ENCODE measurements at regions not wholly inside any gene's neighbourhood (a gene's known extent, or its start where the extent isn't known, plus 50 kb on each side); places are given as distances from the start of the nearest gene placed in this dataset.

- FAIRE-seq = no peak
- WGBS, 3 donors = 79 to 82% (median 81%) methylated on average over 3 of the region's 3 CpGs
- Histone ChIP-seq H3K4me1 (ENCODE audit: control insufficient read depth in 3 of 3, insufficient read depth in 2 of 3, low read depth in 1 of 3, low read length in 2 of 3) (no peaks in the 10 kb centered on the region), H3K4me3 (ENCODE audit: low read depth in 1 of 3, low read length in 3 of 3) (no peak overlapping the region), H3K27me3 (ENCODE audit: control insufficient read depth in 3 of 3, insufficient read depth in 3 of 3, low read length in 3 of 3) (no peaks in the 10 kb centered on the region), H3K36me3 (ENCODE audit: control insufficient read depth in 3 of 3, insufficient read depth in 2 of 3, low read depth in 1 of 3, low read length in 3 of 3) (no peaks in the 10 kb centered on the region), H3K27ac (ENCODE audit: low read depth in 1 of 3, low read length in 2 of 3) (no peak overlapping the region), H3K9me3 (ENCODE audit: control insufficient read depth in 2 of 2, insufficient read depth in 1 of 2, low read depth in 1 of 2, low read length in 1 of 2) (peaks cover 0 to 10% of the 10 kb centered on the region in 2 donors)
- no peak for DNase-seq
Observed at GRCh38 chr6:155604991-155605390, 149.4 kb upstream of the NOX3 start.

GRCh38 chr6:155599561-155599960 is 143.9 kb upstream of the NOX3 start:
- Histone ChIP-seq H3K27me3 (ENCODE audit: control insufficient read depth in 3 of 3, insufficient read depth in 3 of 3, low read length in 3 of 3) (no peaks in the 10 kb centered on the region), H3K36me3 (ENCODE audit: control insufficient read depth in 3 of 3, insufficient read depth in 2 of 3, low read depth in 1 of 3, low read length in 3 of 3) (no peaks in the 10 kb centered on the region), H3K9me3 (ENCODE audit: control insufficient read depth in 2 of 2, insufficient read depth in 1 of 2, low read depth in 1 of 2, low read length in 1 of 2) (no peaks in the 10 kb centered on the region), H3K4me3 (ENCODE audit: low read depth in 1 of 3, low read length in 3 of 3) (no peak overlapping the region), H3K27ac (ENCODE audit: low read depth in 1 of 3, low read length in 2 of 3) (no peak overlapping the region), H3K4me1 (ENCODE audit: control insufficient read depth in 3 of 3, insufficient read depth in 2 of 3, low read depth in 1 of 3, low read length in 2 of 3) (no peaks in the 10 kb centered on the region)
- DNase-seq (no peak), FAIRE-seq (no peak)
- WGBS, 3 donors = 60 to 68% (median 65%) methylated on average over 3 of the region's 3 CpGs

GRCh38 chr6:155599160-155599559 is 143.5 kb upstream of the NOX3 start:
- DNase-seq = no peak
- no peak for FAIRE-seq
- WGBS, 3 donors = 44 to 56% (median 46%) methylated on average over 2 of the region's 2 CpGs
- no peaks in the 10 kb centered on the region for H3K9me3 ChIP-seq (ENCODE audit: control insufficient read depth in 2 of 2, insufficient read depth in 1 of 2, low read depth in 1 of 2, low read length in 1 of 2)
- no peaks in the 10 kb centered on the region for H3K27me3 ChIP-seq (ENCODE audit: control insufficient read depth in 3 of 3, insufficient read depth in 3 of 3, low read length in 3 of 3)
- H3K4me3 ChIP-seq (ENCODE audit: low read depth in 1 of 3, low read length in 3 of 3) = no peak overlapping the region
- no peaks in the 10 kb centered on the region for H3K4me1 ChIP-seq (ENCODE audit: control insufficient read depth in 3 of 3, insufficient read depth in 2 of 3, low read depth in 1 of 3, low read length in 2 of 3)
- no peak overlapping the region for H3K27ac ChIP-seq (ENCODE audit: low read depth in 1 of 3, low read length in 2 of 3)
- H3K36me3 ChIP-seq (ENCODE audit: control insufficient read depth in 3 of 3, insufficient read depth in 2 of 3, low read depth in 1 of 3, low read length in 3 of 3) = no peaks in the 10 kb centered on the region

- Histone ChIP-seq H3K4me3 (ENCODE audit: low read depth in 1 of 3, low read length in 3 of 3) (no peak overlapping the region), H3K9me3 (ENCODE audit: control insufficient read depth in 2 of 2, insufficient read depth in 1 of 2, low read depth in 1 of 2, low read length in 1 of 2) (no peaks in the 10 kb centered on the region), H3K27me3 (ENCODE audit: control insufficient read depth in 3 of 3, insufficient read depth in 3 of 3, low read length in 3 of 3) (no peaks in the 10 kb centered on the region), H3K27ac (ENCODE audit: low read depth in 1 of 3, low read length in 2 of 3) (no peak overlapping the region), H3K4me1 (ENCODE audit: control insufficient read depth in 3 of 3, insufficient read depth in 2 of 3, low read depth in 1 of 3, low read length in 2 of 3) (no peaks in the 10 kb centered on the region), H3K36me3 (ENCODE audit: control insufficient read depth in 3 of 3, insufficient read depth in 2 of 3, low read depth in 1 of 3, low read length in 3 of 3) (no peaks in the 10 kb centered on the region)
- DNase-seq (no peak), FAIRE-seq (no peak)
Observed at GRCh38 chr6:155595284-155595683, 139.6 kb upstream of the NOX3 start.

GRCh38 chr6:155591741-155592140 is 136.1 kb upstream of the NOX3 start:
- peak; percentile 84 for FAIRE-seq
- peaks cover 0 to 6% of the 10 kb centered on the region in 2 donors for H3K9me3 ChIP-seq (ENCODE audit: control insufficient read depth in 2 of 2, insufficient read depth in 1 of 2, low read depth in 1 of 2, low read length in 1 of 2)
- WGBS, 3 donors = 88 to 95% (median 88%) methylated on average over 1 of the region's 1 CpG
- no peaks in the 10 kb centered on the region for H3K36me3 ChIP-seq (ENCODE audit: control insufficient read depth in 3 of 3, insufficient read depth in 2 of 3, low read depth in 1 of 3, low read length in 3 of 3)
- no peaks in the 10 kb centered on the region for H3K27me3 ChIP-seq (ENCODE audit: control insufficient read depth in 3 of 3, insufficient read depth in 3 of 3, low read length in 3 of 3)
- no peak overlapping the region for H3K27ac ChIP-seq (ENCODE audit: low read depth in 1 of 3, low read length in 2 of 3)
- no peak for DNase-seq
- H3K4me1 ChIP-seq (ENCODE audit: control insufficient read depth in 3 of 3, insufficient read depth in 2 of 3, low read depth in 1 of 3, low read length in 2 of 3) = no peaks in the 10 kb centered on the region
- H3K4me3 ChIP-seq (ENCODE audit: low read depth in 1 of 3, low read length in 3 of 3) = no peak overlapping the region

- 48 to 82% (median 50%) methylated on average over 2 of the region's 2 CpGs for WGBS, 3 donors
- FAIRE-seq (no peak), DNase-seq (no peak)
- H3K27me3 ChIP-seq (ENCODE audit: control insufficient read depth in 3 of 3, insufficient read depth in 3 of 3, low read length in 3 of 3) = no peaks in the 10 kb centered on the region
- H3K4me1 ChIP-seq (ENCODE audit: control insufficient read depth in 3 of 3, insufficient read depth in 2 of 3, low read depth in 1 of 3, low read length in 2 of 3) = no peaks in the 10 kb centered on the region
- H3K27ac ChIP-seq (ENCODE audit: low read depth in 1 of 3, low read length in 2 of 3) = no peak overlapping the region
- H3K9me3 ChIP-seq (ENCODE audit: control insufficient read depth in 2 of 2, insufficient read depth in 1 of 2, low read depth in 1 of 2, low read length in 1 of 2) = peaks cover 0 to 6% of the 10 kb centered on the region in 2 donors
- no peak overlapping the region for H3K4me3 ChIP-seq (ENCODE audit: low read depth in 1 of 3, low read length in 3 of 3)
- no peaks in the 10 kb centered on the region for H3K36me3 ChIP-seq (ENCODE audit: control insufficient read depth in 3 of 3, insufficient read depth in 2 of 3, low read depth in 1 of 3, low read length in 3 of 3)
Observed at GRCh38 chr6:155589190-155589589, 133.6 kb upstream of the NOX3 start.

GRCh38 chr6:155587817-155588216 is 132.2 kb upstream of the NOX3 start:
- DNase-seq (no peak), FAIRE-seq (no peak)
- H3K4me3 ChIP-seq (ENCODE audit: low read depth in 1 of 3, low read length in 3 of 3) = no peak overlapping the region
- no peaks in the 10 kb centered on the region for H3K27me3 ChIP-seq (ENCODE audit: control insufficient read depth in 3 of 3, insufficient read depth in 3 of 3, low read length in 3 of 3)
- H3K27ac ChIP-seq (ENCODE audit: low read depth in 1 of 3, low read length in 2 of 3) = no peak overlapping the region
- H3K36me3 ChIP-seq (ENCODE audit: control insufficient read depth in 3 of 3, insufficient read depth in 2 of 3, low read depth in 1 of 3, low read length in 3 of 3) = no peaks in the 10 kb centered on the region
- 73 to 95% (median 89%) methylated on average over 1 of the region's 1 CpG for whole genome bisulfite sequencing, 3 donors
- H3K9me3 ChIP-seq (ENCODE audit: control insufficient read depth in 2 of 2, insufficient read depth in 1 of 2, low read depth in 1 of 2, low read length in 1 of 2) = peaks cover 0 to 12% of the 10 kb centered on the region in 2 donors
- no peaks in the 10 kb centered on the region for H3K4me1 ChIP-seq (ENCODE audit: control insufficient read depth in 3 of 3, insufficient read depth in 2 of 3, low read depth in 1 of 3, low read length in 2 of 3)

- Histone ChIP-seq H3K27me3 (ENCODE audit: control insufficient read depth in 3 of 3, insufficient read depth in 3 of 3, low read length in 3 of 3) (no peaks in the 10 kb centered on the region), H3K27ac (ENCODE audit: low read depth in 1 of 3, low read length in 2 of 3) (no peak overlapping the region), H3K4me1 (ENCODE audit: control insufficient read depth in 3 of 3, insufficient read depth in 2 of 3, low read depth in 1 of 3, low read length in 2 of 3) (no peaks in the 10 kb centered on the region), H3K9me3 (ENCODE audit: control insufficient read depth in 2 of 2, insufficient read depth in 1 of 2, low read depth in 1 of 2, low read length in 1 of 2) (peaks cover 0 to 12% of the 10 kb centered on the region in 2 donors), H3K4me3 (ENCODE audit: low read depth in 1 of 3, low read length in 3 of 3) (no peak overlapping the region), H3K36me3 (ENCODE audit: control insufficient read depth in 3 of 3, insufficient read depth in 2 of 3, low read depth in 1 of 3, low read length in 3 of 3) (no peaks in the 10 kb centered on the region)
- DNase-seq (no peak), FAIRE-seq (no peak)
- WGBS, 3 donors = 87 to 92% (median 89%) methylated on average over 1 of the region's 1 CpG
Observed at GRCh38 chr6:155586090-155586489, 130.5 kb upstream of the NOX3 start.

- no peak overlapping the region for H3K4me3 ChIP-seq (ENCODE audit: low read depth in 1 of 3, low read length in 3 of 3)
- H3K36me3 ChIP-seq (ENCODE audit: control insufficient read depth in 3 of 3, insufficient read depth in 2 of 3, low read depth in 1 of 3, low read length in 3 of 3) = no peaks in the 10 kb centered on the region
- no peak for FAIRE-seq
- 51 to 61% (median 60%) methylated on average over 3 of the region's 3 CpGs for WGBS, 3 donors
- no peaks in the 10 kb centered on the region for H3K4me1 ChIP-seq (ENCODE audit: control insufficient read depth in 3 of 3, insufficient read depth in 2 of 3, low read depth in 1 of 3, low read length in 2 of 3)
- H3K27ac ChIP-seq (ENCODE audit: low read depth in 1 of 3, low read length in 2 of 3) = no peak overlapping the region
- H3K9me3 ChIP-seq (ENCODE audit: control insufficient read depth in 2 of 2, insufficient read depth in 1 of 2, low read depth in 1 of 2, low read length in 1 of 2) = peaks cover 0 to 12% of the 10 kb centered on the region in 2 donors
- no peaks in the 10 kb centered on the region for H3K27me3 ChIP-seq (ENCODE audit: control insufficient read depth in 3 of 3, insufficient read depth in 3 of 3, low read length in 3 of 3)
- DNase-seq = no peak
Observed at GRCh38 chr6:155584006-155584405, 128.4 kb upstream of the NOX3 start.
